Astrocyte of the spinal cord (primary cell): ENCODE measurements at regions not wholly inside any gene's neighbourhood (a gene's known extent, or its start where the extent isn't known, plus 50 kb on each side); places are given as distances from the start of the nearest gene placed in this dataset.

Experiments
- DNase-seq: peaks from one replicate; pipeline ENCODE4 v3.0.0; 2011; ENCODE audit warnings: low read depth, low spot score
- H3K4me3 ChIP-seq: 2 replicates; pipeline ENCODE4 v1.5.1; 2011; ENCODE audit warnings: low read depth, mild to moderate bottlenecking, low read length, moderate library complexity
- CTCF ChIP-seq: IDR thresholded peaks from 2 replicates; pipeline ENCODE4 v1.5.1; 2012; ENCODE audit warnings: low read depth, mild to moderate bottlenecking, low read length, inconsistent platforms
- in situ Hi-C: cut with HindIII; loops from 2 replicates; pipeline ENCODE4 v1.10.0; 2017; ENCODE audit warnings: low sequenced_read_pairs

- TF ChIP-seq CTCF: no peak
- H3K4me3 ChIP-seq: no peak overlapping the region
- no peak for DNase-seq
- in situ Hi-C loops: no loop called here
Measured at GRCh38 chr13:63944911-63945310, 2529.3 kb upstream of the PCDH20 start.

DNA sequence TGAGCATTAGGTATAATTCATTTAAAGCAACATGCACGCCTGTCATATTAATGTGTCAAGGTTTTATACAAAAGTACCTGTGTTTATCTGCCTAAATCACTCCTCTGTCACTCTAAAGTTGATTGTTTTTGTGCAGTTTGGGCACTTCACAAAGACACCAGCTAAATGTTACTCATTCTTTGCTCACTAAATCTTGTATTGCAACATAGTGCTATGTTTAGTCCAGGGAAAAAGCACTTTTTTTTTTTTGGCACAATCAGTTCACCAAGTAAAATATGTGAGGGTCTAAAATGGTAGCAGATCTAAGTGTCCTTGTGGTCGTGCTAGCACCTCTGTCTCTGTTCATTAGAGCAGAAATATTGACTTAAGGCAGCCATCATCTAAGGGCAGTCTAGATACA, 2526.7 kb upstream of the PCDH20 start:
- no peak for TF ChIP-seq CTCF
- in situ Hi-C loops: no loop called here
- DNase-seq: no peak
- H3K4me3 ChIP-seq: no peak overlapping the region

GRCh38 chr13:63938851-63939250, 2523.2 kb upstream of the PCDH20 start:
- peak; percentile 28 for DNase-seq
- no peak for TF ChIP-seq CTCF
- in situ Hi-C loops: no loop called here
- no peak overlapping the region for H3K4me3 ChIP-seq

DNA sequence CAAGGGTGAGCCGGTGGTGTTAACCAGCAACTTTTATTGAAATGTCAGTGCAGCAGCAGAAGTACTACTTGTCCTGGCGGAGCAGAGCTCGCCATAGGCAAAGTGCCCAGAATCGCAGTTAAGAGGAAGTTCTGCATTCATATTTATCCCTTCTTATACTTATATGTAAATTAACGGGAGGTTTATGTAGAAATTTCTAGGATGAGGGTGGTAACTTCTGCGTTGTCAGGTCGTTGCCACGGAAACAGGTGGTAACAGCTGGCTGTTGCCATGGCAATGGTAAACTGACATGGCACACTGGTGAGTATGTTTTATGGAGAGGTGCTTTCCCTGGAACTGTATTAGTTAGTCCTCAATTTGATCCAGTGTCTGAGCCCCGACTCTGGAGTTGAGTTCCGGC, 2494.9 kb upstream of the PCDH20 start:
- DNase-seq: peak; percentile 45
- no peak for TF ChIP-seq CTCF
- no peak overlapping the region for H3K4me3 ChIP-seq
- in situ Hi-C loops: no loop called here

GRCh38 chr13:63909726-63910375, 2494.2 kb upstream of the PCDH20 start:
- no peak for DNase-seq
- no peak for TF ChIP-seq CTCF
- H3K4me3 ChIP-seq: no peak overlapping the region
- in situ Hi-C loops: no loop called here

- H3K4me3 ChIP-seq: no peak overlapping the region
- in situ Hi-C loops: no loop called here
- DNase-seq: no peak
- no peak for TF ChIP-seq CTCF
Measured at GRCh38 chr13:63902141-63902540, 2486.5 kb upstream of the PCDH20 start.
